ENCODE measurements at regions not wholly inside any gene's neighbourhood (a gene's known extent, or its start where the extent isn't known, plus 50 kb on each side); places are given as distances from the start of the nearest gene placed in this dataset.

DNA sequence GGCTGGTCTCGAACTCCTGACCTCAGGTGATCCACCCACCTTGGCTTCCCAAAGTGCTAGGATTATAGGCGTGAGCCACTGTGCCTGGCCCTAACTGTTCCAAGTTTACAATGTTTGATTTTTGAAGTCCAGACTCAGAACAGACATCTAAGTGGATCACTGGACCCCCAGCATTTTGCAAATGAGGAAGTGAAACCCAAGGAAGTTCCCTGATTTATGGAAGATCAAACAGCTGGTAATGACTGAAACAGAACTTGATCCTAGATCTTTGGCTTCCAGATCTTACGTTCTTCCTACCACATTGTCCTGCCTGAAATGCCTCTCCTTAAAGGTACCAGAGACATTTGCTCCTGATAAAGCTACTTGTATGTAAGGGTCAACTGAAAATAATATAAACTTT lies 58.3 kb upstream of the NCOA1 start:
- 73 to 75% methylated on average over 3 of the region's 3 CpGs for WGBS, 2 donors
- no peak for TF ChIP-seq POLR2A (IDR thresholded peaks at IDR 0.05)
- TF ChIP-seq EP300 (IDR thresholded peaks at IDR 0.05): no peak
- TF ChIP-seq CTCF (IDR thresholded peaks at IDR 0.05): no peak
- no peak for TF ChIP-seq POLR2AphosphoS5 (IDR thresholded peaks at IDR 0.05)
- no peaks in the 10 kb centered on the region for H3K27me3 ChIP-seq
- no peak overlapping the region for H3K4me3 ChIP-seq
- H3K9me3 ChIP-seq: no peaks in the 10 kb centered on the region
- intact Hi-C loops (cut with DNase I): no loop called here
- H3K27ac ChIP-seq: no peak overlapping the region
- no peaks in the 10 kb centered on the region for H3K36me3 ChIP-seq
- DNase-seq: no peak
- peaks cover 0 to 28% (median 22%) of the 10 kb centered on the region in 4 donors for H3K4me1 ChIP-seq

GRCh38 chr2:24432121-24432520 lies 58.9 kb upstream of the NCOA1 start:
- no peak for DNase-seq
- Histone ChIP-seq H3K27ac (no peak overlapping the region), H3K4me3 (no peak overlapping the region), H3K27me3 (no peaks in the 10 kb centered on the region), H3K4me1 (peaks cover 0 to 28% (median 22%) of the 10 kb centered on the region in 4 donors), H3K36me3 (no peaks in the 10 kb centered on the region), H3K9me3 (no peaks in the 10 kb centered on the region)
- TF ChIP-seq POLR2A (IDR thresholded peaks at IDR 0.05) (no peak), CTCF (IDR thresholded peaks at IDR 0.05) (no peak), POLR2AphosphoS5 (IDR thresholded peaks at IDR 0.05) (no peak), EP300 (IDR thresholded peaks at IDR 0.05) (no peak)
- intact Hi-C loops (cut with DNase I): no loop called here
- 92 to 97% methylated on average over 1 of the region's 1 CpG for WGBS, 2 donors

- TF ChIP-seq POLR2AphosphoS5 (IDR thresholded peaks at IDR 0.05): no peak
- no peak for TF ChIP-seq EP300 (IDR thresholded peaks at IDR 0.05)
- Histone ChIP-seq H3K27me3 (no peaks in the 10 kb centered on the region), H3K36me3 (no peaks in the 10 kb centered on the region), H3K4me3 (no peak overlapping the region), H3K4me1 (peaks cover 0 to 6% (median 2%) of the 10 kb centered on the region in 4 donors), H3K27ac (no peak overlapping the region), H3K9me3 (no peaks in the 10 kb centered on the region)
- no peak for DNase-seq
- WGBS, 2 donors: 81 to 85% methylated on average over 14 of the region's 14 CpGs
- intact Hi-C loops (cut with DNase I): loop anchor here (10.0 kb wide), 1 partner anchor 775 kb away; no protein-coding TSS in a partner anchor
These were observed 61.6 kb upstream of the NCOA1 start for GRCh38 chr2:24429197-24430074.

DNA sequence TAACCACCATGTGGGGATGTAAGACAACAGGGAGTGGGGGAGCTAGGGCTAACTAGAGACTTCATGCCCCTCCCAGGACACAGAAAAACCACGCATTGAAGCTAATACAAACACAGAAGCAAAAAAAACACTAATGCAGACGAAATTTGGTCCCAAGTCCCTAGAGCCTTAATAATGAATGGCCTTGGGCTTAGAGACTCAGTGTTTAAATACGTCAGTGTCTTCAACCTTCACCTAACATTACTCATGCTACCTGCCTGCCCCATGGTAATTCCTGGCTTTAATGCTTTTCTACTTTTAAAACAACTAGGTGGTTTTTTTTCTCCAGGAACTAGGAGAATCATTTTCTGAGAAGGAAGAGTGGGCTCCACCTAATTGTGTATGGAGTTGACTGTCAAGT lies 64.1 kb upstream of the ITSN2 start:
- Histone ChIP-seq H3K4me1 (peaks cover 0 to 4% (median 0%) of the 10 kb centered on the region in 4 donors), H3K9me3 (no peaks in the 10 kb centered on the region), H3K4me3 (no peak overlapping the region), H3K27ac (no peak overlapping the region), H3K36me3 (no peaks in the 10 kb centered on the region), H3K27me3 (no peaks in the 10 kb centered on the region)
- TF ChIP-seq EP300 (IDR thresholded peaks at IDR 0.05): no peak
- DNase-seq: no peak
- WGBS, 2 donors: 61 to 85% methylated on average over 3 of the region's 3 CpGs
- intact Hi-C loops (cut with DNase I): loop anchor here (10.0 kb wide), 1 partner anchor 780 kb away; no protein-coding TSS in a partner anchor

DNA sequence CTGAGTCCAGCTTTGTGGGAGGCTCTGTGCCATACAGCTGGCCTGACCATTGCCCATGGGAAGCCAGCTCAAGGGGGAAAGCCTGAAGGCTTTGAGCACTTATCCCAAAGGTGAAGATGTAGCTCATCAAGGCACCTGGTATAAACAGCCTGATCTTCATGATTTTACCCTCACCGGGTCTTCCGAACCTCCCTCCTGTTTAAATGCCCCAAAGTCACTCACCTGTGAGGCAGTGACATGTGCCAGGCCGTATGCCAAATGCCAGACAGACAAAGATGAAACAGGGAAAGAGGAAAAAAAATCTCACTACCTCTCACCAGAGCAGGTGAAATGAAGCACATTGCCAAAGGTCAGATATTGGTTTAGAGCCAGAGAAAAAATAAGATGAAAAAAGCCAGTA lies 62.8 kb upstream of the ITSN2 start:
- Histone ChIP-seq H3K27me3 (no peaks in the 10 kb centered on the region), H3K36me3 (no peaks in the 10 kb centered on the region), H3K27ac (no peak overlapping the region), H3K4me3 (no peak overlapping the region), H3K4me1 (no peaks in the 10 kb centered on the region), H3K9me3 (no peaks in the 10 kb centered on the region)
- TF ChIP-seq CTCF (IDR thresholded peaks at IDR 0.05) (no peak), POLR2AphosphoS5 (IDR thresholded peaks at IDR 0.05) (no peak), EP300 (IDR thresholded peaks at IDR 0.05) (no peak), POLR2A (IDR thresholded peaks at IDR 0.05) (no peak)
- DNase-seq: no peak
- intact Hi-C loops (cut with DNase I): loop anchor here (10.0 kb wide), 1 partner anchor 782 kb away; no protein-coding TSS in a partner anchor
- WGBS, 2 donors: 70 to 80% methylated on average over 3 of the region's 3 CpGs

All from sigmoid colon (tissue), 6 donors.